NCI-H226 (cell line): ENCODE measurements at regions not wholly inside any gene's neighbourhood (a gene's known extent, or its start where the extent isn't known, plus 50 kb on each side); places are given as distances from the start of the nearest gene placed in this dataset.
"Not testable (repeated sequence)": the region's sequence is repeated elsewhere in the genome, so short reads cannot be mapped to it uniquely, and the experiment has no call there.

Source experiments
- DNase-seq: peaks from one replicate; pipeline ENCODE4 v3.0.0-alpha.2; 2015

- DNase-seq = not testable (repeated sequence)
Observed at GRCh38 chr17:30711626-30712507, 112.6 kb downstream of the CRLF3 start.

GRCh38 chr17:30711176-30711575 is 113.3 kb downstream of the CRLF3 start:
- DNase-seq = not testable (repeated sequence)

- not testable (repeated sequence) for DNase-seq
Observed at GRCh38 chr17:30710276-30711088, 114.0 kb downstream of the CRLF3 start.

- DNase-seq = not testable (repeated sequence)
Observed at GRCh38 chr17:30709561-30710275, 114.8 kb downstream of the CRLF3 start.

GRCh38 chr17:30709096-30709495 is 115.4 kb downstream of the CRLF3 start:
- not testable (repeated sequence) for DNase-seq

GRCh38 chr17:30708241-30709078 is 116.0 kb downstream of the CRLF3 start:
- peak; percentile 95 for DNase-seq

- DNase-seq = not testable (repeated sequence)
Observed at GRCh38 chr17:30707724-30708240, 116.7 kb downstream of the CRLF3 start.

- not testable (repeated sequence) for DNase-seq
Observed at GRCh38 chr17:30706461-30707335, 117.8 kb downstream of the CRLF3 start.

- not testable (repeated sequence) for DNase-seq
Observed at GRCh38 chr17:30706004-30706403, 118.5 kb downstream of the CRLF3 start.

- no peak for DNase-seq
Observed at GRCh38 chr17:30701498-30701989, 122.9 kb downstream of the CRLF3 start.

- DNase-seq = not testable (repeated sequence)
Observed at GRCh38 chr17:30700833-30701232, 123.7 kb downstream of the CRLF3 start.

GRCh38 chr17:30697619-30698460 is 126.7 kb downstream of the CRLF3 start:
- DNase-seq = peak; percentile 59

GRCh38 chr17:30696234-30696633 is 128.3 kb downstream of the CRLF3 start:
- no peak for DNase-seq

GRCh38 chr17:30695265-30695811 is 129.2 kb downstream of the CRLF3 start:
- DNase-seq = peak; percentile 73

GRCh38 chr17:30693772-30694171 is 130.7 kb downstream of the CRLF3 start:
- not testable (repeated sequence) for DNase-seq

GRCh38 chr17:30689266-30690000 is 135.1 kb downstream of the CRLF3 start:
- not testable (repeated sequence) for DNase-seq

GRCh38 chr17:30686538-30687479 is 137.7 kb downstream of the CRLF3 start:
- not testable (repeated sequence) for DNase-seq
